Transverse colon (tissue), 4 donors: ENCODE measurements at regions not wholly inside any gene's neighbourhood (a gene's known extent, or its start where the extent isn't known, plus 50 kb on each side); places are given as distances from the start of the nearest gene placed in this dataset.

Experiments used
- POLR2A ChIP-seq: fragments of 450-650 bp; IDR thresholded peaks from one replicate; pipeline ENCODE4 v1.6.1; 2016; ENCODE audit warnings: antibody characterized with exemption, mild to moderate bottlenecking, moderate library complexity
- POLR2AphosphoS5 ChIP-seq, 3 donors: sonication (generic); formaldehyde crosslinking; IDR thresholded peaks; one replicate each; pipeline ENCODE4 v1.6.1; 2016; ENCODE audit warnings: antibody characterized with exemption in 3 of 3
- TF ChIP-seq, protein P1 (sequence below), 5 experiments: fragments of 200-600 bp in 3 of 5; fragments of 450-650 bp in 2 of 5; sonication (generic) in 3 of 5; IDR thresholded peaks; 1 replicate in 2 of 5; 2 replicates in 3 of 5; pipeline ENCODE4 v1.5.1; 2016 to 2017; ENCODE audit warnings: antibody characterized with exemption in 5 of 5, inconsistent platforms in 3 of 5, mild to moderate bottlenecking in 2 of 5, moderate library complexity in 1 of 5

GRCh38 chr12:25311506-25311905 lies 60.8 kb upstream of the KRAS start:
- TF ChIP-seq, protein P1, sequence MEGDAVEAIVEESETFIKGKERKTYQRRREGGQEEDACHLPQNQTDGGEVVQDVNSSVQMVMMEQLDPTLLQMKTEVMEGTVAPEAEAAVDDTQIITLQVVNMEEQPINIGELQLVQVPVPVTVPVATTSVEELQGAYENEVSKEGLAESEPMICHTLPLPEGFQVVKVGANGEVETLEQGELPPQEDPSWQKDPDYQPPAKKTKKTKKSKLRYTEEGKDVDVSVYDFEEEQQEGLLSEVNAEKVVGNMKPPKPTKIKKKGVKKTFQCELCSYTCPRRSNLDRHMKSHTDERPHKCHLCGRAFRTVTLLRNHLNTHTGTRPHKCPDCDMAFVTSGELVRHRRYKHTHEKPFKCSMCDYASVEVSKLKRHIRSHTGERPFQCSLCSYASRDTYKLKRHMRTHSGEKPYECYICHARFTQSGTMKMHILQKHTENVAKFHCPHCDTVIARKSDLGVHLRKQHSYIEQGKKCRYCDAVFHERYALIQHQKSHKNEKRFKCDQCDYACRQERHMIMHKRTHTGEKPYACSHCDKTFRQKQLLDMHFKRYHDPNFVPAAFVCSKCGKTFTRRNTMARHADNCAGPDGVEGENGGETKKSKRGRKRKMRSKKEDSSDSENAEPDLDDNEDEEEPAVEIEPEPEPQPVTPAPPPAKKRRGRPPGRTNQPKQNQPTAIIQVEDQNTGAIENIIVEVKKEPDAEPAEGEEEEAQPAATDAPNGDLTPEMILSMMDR (IDR thresholded peaks at IDR 0.05), result no peak
- no peak for TF ChIP-seq POLR2A
- TF ChIP-seq POLR2AphosphoS5 (IDR thresholded peaks at IDR 0.05), result no peak
